Activated CD4-positive, alpha-beta memory T cell treated with anti-CD3 and anti-CD28 coated beads, Interleukin-2, amount 10 ng/mL, durations not matched to agents 7 days and 5 days (primary cell): ENCODE measurements at regions not wholly inside any gene's neighbourhood (a gene's known extent, or its start where the extent isn't known, plus 50 kb on each side); places are given as distances from the start of the nearest gene placed in this dataset.
"Not testable (repeated sequence)": the region's sequence is repeated elsewhere in the genome, so short reads cannot be mapped to it uniquely, and the experiment has no call there.

Source experiments
- CTCF ChIA-PET: fragments of 350-600 bp; sonication (Branson Sonifier 250); formaldehyde crosslinking; loops from one replicate; lab custom pipeline; 2021; ENCODE audit warnings: antibody characterized with exemption, inconsistent platforms; lab: Charles Lee
- POLR2A ChIA-PET: fragments of 350-600 bp; sonication (Branson Sonifier 250); formaldehyde crosslinking; loops from one replicate; lab custom pipeline; 2021; ENCODE audit warnings: antibody characterized with exemption; lab: Charles Lee
- DNase-seq: peaks from one replicate; pipeline ENCODE4 v3.0.0-alpha.2; 2020
- H3K27ac Mint-ChIP-seq: one replicate; pipeline ENCODE4 v1.8.0; 2021; ENCODE audit warnings: mild to moderate bottlenecking, mixed read lengths
- H3K27me3 Mint-ChIP-seq: one replicate; pipeline ENCODE4 v1.8.0; 2021; ENCODE audit warnings: mixed read lengths
- H3K36me3 Mint-ChIP-seq: one replicate; pipeline ENCODE4 v1.8.0; 2021; ENCODE audit warnings: low read depth, mixed read lengths
- H3K4me1 Mint-ChIP-seq: one replicate; pipeline ENCODE4 v1.8.0; 2021; ENCODE audit warnings: mixed read lengths
- H3K4me3 Mint-ChIP-seq: one replicate; pipeline ENCODE4 v1.8.0; 2021; ENCODE audit warnings: mild to moderate bottlenecking, mixed read lengths
- H3K9me3 Mint-ChIP-seq: one replicate; pipeline ENCODE4 v1.8.0; 2021; ENCODE audit warnings: mixed read lengths

- Mint-ChIP-seq H3K27ac (no peak overlapping the region), H3K36me3 (no peaks in the 10 kb centered on the region), H3K9me3 (no peaks in the 10 kb centered on the region), H3K27me3 (peaks cover 3% of the 10 kb centered on the region), H3K4me3 (no peak overlapping the region), H3K4me1 (peaks cover 37% of the 10 kb centered on the region)
- no peak for DNase-seq
- ChIA-PET POLR2A (interaction anchor here (4.3 kb wide), 1 partner anchor 13 kb away, joined by 47 read pairs; no protein-coding TSS in a partner anchor), CTCF (no interaction called here)
Measured at GRCh38 chr9:89687848-89688247, 83.0 kb downstream of the GADD45G start.

- H3K27ac Mint-ChIP-seq, H3K36me3 Mint-ChIP-seq, H3K9me3 Mint-ChIP-seq, H3K27me3 Mint-ChIP-seq, H3K4me3 Mint-ChIP-seq, DNase-seq: not testable (repeated sequence)
- ChIA-PET CTCF (interaction anchor here (1.2 kb wide), 1 partner anchor 11 kb away, joined by 3 read pairs; no protein-coding TSS in a partner anchor), POLR2A (interaction anchor here (4.3 kb wide), 1 partner anchor 11 kb away, joined by 47 read pairs; no protein-coding TSS in a partner anchor)
- H3K4me1 Mint-ChIP-seq = peaks cover 45% of the 10 kb centered on the region
Measured at GRCh38 chr9:89689321-89689720, 84.5 kb downstream of the GADD45G start.

GRCh38 chr9:89690334-89690912 is 85.6 kb downstream of the GADD45G start:
- Mint-ChIP-seq H3K9me3 (no peaks in the 10 kb centered on the region), H3K36me3 (peaks cover 5% of the 10 kb centered on the region), H3K4me3 (no peak overlapping the region), H3K4me1 (peaks cover 45% of the 10 kb centered on the region), H3K27me3 (no peaks in the 10 kb centered on the region), H3K27ac (peak overlapping the region; percentile 58)
- DNase-seq = no peak
- CTCF ChIA-PET = interaction anchor here (0.8 to 1.5 kb wide), 4 partner anchors 10 to 88 kb away, joined by 3 to 6 read pairs (median 3); no protein-coding TSS in a partner anchor
- POLR2A ChIA-PET = interaction anchor here (0.9 to 4.3 kb wide), 8 partner anchors 10 to 85 kb away, joined by 4 to 47 read pairs (median 12); partner anchors contain the start of gene GADD45G

- no peak for DNase-seq
- no peak overlapping the region for H3K4me3 Mint-ChIP-seq
- H3K4me1 Mint-ChIP-seq = peaks cover 63% of the 10 kb centered on the region
- H3K27me3 Mint-ChIP-seq = no peaks in the 10 kb centered on the region
- H3K9me3 Mint-ChIP-seq = no peaks in the 10 kb centered on the region
- POLR2A ChIA-PET = interaction anchor here (0.8 to 1.2 kb wide), 2 partner anchors 42 to 44 kb away, joined by 3 read pairs; no protein-coding TSS in a partner anchor
- no peak overlapping the region for H3K27ac Mint-ChIP-seq
- CTCF ChIA-PET = no interaction called here
- peaks cover 18% of the 10 kb centered on the region for H3K36me3 Mint-ChIP-seq
Measured at GRCh38 chr9:89695441-89695891, 90.7 kb downstream of the GADD45G start.

- H3K27ac Mint-ChIP-seq, H3K9me3 Mint-ChIP-seq, DNase-seq, H3K27me3 Mint-ChIP-seq, CTCF ChIA-PET, H3K4me3 Mint-ChIP-seq: not testable (repeated sequence)
- Mint-ChIP-seq H3K36me3 (peaks cover 18% of the 10 kb centered on the region), H3K4me1 (peaks cover 62% of the 10 kb centered on the region)
- POLR2A ChIA-PET = interaction anchor here (0.8 to 1.2 kb wide), 2 partner anchors 42 to 44 kb away, joined by 3 read pairs; no protein-coding TSS in a partner anchor
Measured at GRCh38 chr9:89695979-89696378, 91.2 kb downstream of the GADD45G start.

- no peak for DNase-seq
- Mint-ChIP-seq H3K27ac (no peak overlapping the region), H3K4me3 (no peak overlapping the region), H3K4me1 (peaks cover 62% of the 10 kb centered on the region), H3K36me3 (peaks cover 18% of the 10 kb centered on the region), H3K27me3 (no peaks in the 10 kb centered on the region), H3K9me3 (no peaks in the 10 kb centered on the region)
- POLR2A ChIA-PET = interaction anchor here (1.2 to 1.4 kb wide), 3 partner anchors 14 to 46 kb away, joined by 3 read pairs; no protein-coding TSS in a partner anchor
- CTCF ChIA-PET = no interaction called here
Measured at GRCh38 chr9:89696780-89697179, 92.0 kb downstream of the GADD45G start.

GRCh38 chr9:89697553-89697952 is 92.7 kb downstream of the GADD45G start:
- Mint-ChIP-seq H3K9me3 (no peaks in the 10 kb centered on the region), H3K4me3 (no peak overlapping the region), H3K27me3 (no peaks in the 10 kb centered on the region), H3K4me1 (peaks cover 61% of the 10 kb centered on the region), H3K27ac (no peak overlapping the region), H3K36me3 (peaks cover 18% of the 10 kb centered on the region)
- ChIA-PET POLR2A (interaction anchor here (1.2 to 1.4 kb wide), 3 partner anchors 13 to 45 kb away, joined by 3 to 4 read pairs (median 3); no protein-coding TSS in a partner anchor), CTCF (no interaction called here)
- DNase-seq = no peak

- peaks cover 61% of the 10 kb centered on the region for H3K4me1 Mint-ChIP-seq
- H3K27ac Mint-ChIP-seq = no peak overlapping the region
- CTCF ChIA-PET = interaction anchor here (0.6 kb wide), 1 partner anchor 15 kb away, joined by 3 read pairs; no protein-coding TSS in a partner anchor
- H3K27me3 Mint-ChIP-seq = no peaks in the 10 kb centered on the region
- DNase-seq = no peak
- POLR2A ChIA-PET = interaction anchor here (0.9 to 7.0 kb wide), 4 partner anchors 9 to 40 kb away, joined by 3 to 114 read pairs (median 26); no protein-coding TSS in a partner anchor
- no peaks in the 10 kb centered on the region for H3K9me3 Mint-ChIP-seq
- peaks cover 19% of the 10 kb centered on the region for H3K36me3 Mint-ChIP-seq
- no peak overlapping the region for H3K4me3 Mint-ChIP-seq
Measured at GRCh38 chr9:89698411-89699005, 93.7 kb downstream of the GADD45G start.

GRCh38 chr9:89699646-89700045 is 94.8 kb downstream of the GADD45G start:
- Mint-ChIP-seq H3K27ac (peak overlapping the region; percentile 27), H3K36me3 (peaks cover 30% of the 10 kb centered on the region), H3K4me1 (peaks cover 71% of the 10 kb centered on the region), H3K27me3 (no peaks in the 10 kb centered on the region), H3K4me3 (no peak overlapping the region), H3K9me3 (no peaks in the 10 kb centered on the region)
- POLR2A ChIA-PET = interaction anchor here (0.8 to 7.0 kb wide), 5 partner anchors 10 to 95 kb away, joined by 3 to 114 read pairs (median 29); partner anchors contain the start of gene GADD45G
- CTCF ChIA-PET = interaction anchor here (0.6 to 1.3 kb wide), 3 partner anchors 10 to 92 kb away, joined by 3 read pairs; no protein-coding TSS in a partner anchor
- DNase-seq = no peak

- peaks cover 79% of the 10 kb centered on the region for H3K4me1 Mint-ChIP-seq
- POLR2A ChIA-PET = interaction anchor here (0.6 to 7.0 kb wide), 16 partner anchors 9 to 96 kb away, joined by 3 to 114 read pairs (median 3); partner anchors contain the start of gene GADD45G
- H3K27me3 Mint-ChIP-seq = no peaks in the 10 kb centered on the region
- H3K27ac Mint-ChIP-seq = peak overlapping the region; percentile 89
- peak; percentile 80 for DNase-seq
- H3K4me3 Mint-ChIP-seq = peak overlapping the region; percentile 76
- peaks cover 36% of the 10 kb centered on the region for H3K36me3 Mint-ChIP-seq
- CTCF ChIA-PET = interaction anchor here (1.3 to 2.7 kb wide), 4 partner anchors 9 to 98 kb away, joined by 3 to 16 read pairs (median 7); no protein-coding TSS in a partner anchor
- H3K9me3 Mint-ChIP-seq = no peaks in the 10 kb centered on the region
Measured at GRCh38 chr9:89701221-89701798, 96.5 kb downstream of the GADD45G start.

GRCh38 chr9:89702401-89702800 is 97.6 kb downstream of the GADD45G start:
- H3K4me3 Mint-ChIP-seq = peak overlapping the region; percentile 76
- peaks cover 77% of the 10 kb centered on the region for H3K4me1 Mint-ChIP-seq
- peaks cover 37% of the 10 kb centered on the region for H3K36me3 Mint-ChIP-seq
- H3K27ac Mint-ChIP-seq = peak overlapping the region; percentile 89
- no peak for DNase-seq
- CTCF ChIA-PET = interaction anchor here (1.0 to 2.7 kb wide), 7 partner anchors 9 to 98 kb away, joined by 3 to 16 read pairs (median 5); partner anchors contain the start of gene GADD45G
- H3K27me3 Mint-ChIP-seq = no peaks in the 10 kb centered on the region
- H3K9me3 Mint-ChIP-seq = no peaks in the 10 kb centered on the region
- POLR2A ChIA-PET = interaction anchor here (1.1 to 7.0 kb wide), 5 partner anchors 11 to 98 kb away, joined by 4 to 114 read pairs (median 46); partner anchors contain the start of gene GADD45G

- no peak for DNase-seq
- Mint-ChIP-seq H3K9me3 (no peaks in the 10 kb centered on the region), H3K4me1 (peaks cover 89% of the 10 kb centered on the region), H3K36me3 (peaks cover 59% of the 10 kb centered on the region), H3K4me3 (peak overlapping the region; percentile 44), H3K27me3 (no peaks in the 10 kb centered on the region), H3K27ac (peak overlapping the region; percentile 28)
- ChIA-PET CTCF (no interaction called here), POLR2A (interaction anchor here (1.8 kb wide), 1 partner anchor 100 kb away, joined by 9 read pairs; the partner anchor contains the start of gene GADD45G)
Measured at GRCh38 chr9:89705651-89706050, 100.8 kb downstream of the GADD45G start.
